Skeletal muscle satellite cell (primary cell): ENCODE measurements at regions not wholly inside any gene's neighbourhood (a gene's known extent, or its start where the extent isn't known, plus 50 kb on each side); places are given as distances from the start of the nearest gene placed in this dataset.

Experiments used
- H3K27me3 ChIP-seq: 2 replicates; pipeline ENCODE4 v1.7.0; 2013; ENCODE audit warnings: low read length; ENCODE audit not compliant: control insufficient read depth, insufficient read depth
- H3K36me3 ChIP-seq: 2 replicates; pipeline ENCODE4 v1.7.0; 2013; ENCODE audit warnings: mild to moderate bottlenecking, control low read depth, low read length; ENCODE audit not compliant: insufficient read depth
- H3K4me1 ChIP-seq: 2 replicates; pipeline ENCODE4 v1.7.0; 2013; ENCODE audit warnings: low read length; ENCODE audit not compliant: control insufficient read depth, insufficient read depth
- H3K4me2 ChIP-seq: 2 replicates; pipeline ENCODE4 v1.7.0; 2013; ENCODE audit warnings: mild to moderate bottlenecking, low read length
- H3K4me3 ChIP-seq: 2 replicates; pipeline ENCODE4 v1.7.0; 2013; ENCODE audit warnings: low read length
- H3K9ac ChIP-seq: 2 replicates; pipeline ENCODE4 v1.7.0; 2013; ENCODE audit warnings: mild to moderate bottlenecking, low read depth, low read length, moderate library complexity
- H3K9me3 ChIP-seq: replicated peaks from 2 replicates; pipeline ENCODE4 v1.7.0; 2013; ENCODE audit warnings: mild to moderate bottlenecking, control low read depth, low read length

GRCh38 chr3:174681784-174682183 lies 177.3 kb upstream of the NAALADL2 start:
- H3K9me3 ChIP-seq: no peaks in the 10 kb centered on the region
- H3K4me1 ChIP-seq: no peaks in the 10 kb centered on the region
- H3K36me3 ChIP-seq: no peaks in the 10 kb centered on the region
- no peak overlapping the region for H3K4me3 ChIP-seq
- no peak overlapping the region for H3K9ac ChIP-seq
- H3K27me3 ChIP-seq: no peaks in the 10 kb centered on the region
- no peak overlapping the region for H3K4me2 ChIP-seq

- no peak overlapping the region for H3K9ac ChIP-seq
Observed at GRCh38 chr3:174685796-174686195, 173.3 kb upstream of the NAALADL2 start.

GRCh38 chr3:174697310-174697709 lies 161.8 kb upstream of the NAALADL2 start:
- Histone ChIP-seq H3K9me3 (no peaks in the 10 kb centered on the region), H3K4me3 (no peak overlapping the region), H3K36me3 (no peaks in the 10 kb centered on the region), H3K4me1 (no peaks in the 10 kb centered on the region), H3K27me3 (no peaks in the 10 kb centered on the region), H3K9ac (no peak overlapping the region), H3K4me2 (no peak overlapping the region)

More at GRCh38 chr3:174685796-174686195, 173.3 kb upstream of the NAALADL2 start:
- H3K4me2 ChIP-seq: no peak overlapping the region
- H3K9me3 ChIP-seq: no peaks in the 10 kb centered on the region
- no peak overlapping the region for H3K4me3 ChIP-seq
- no peaks in the 10 kb centered on the region for H3K36me3 ChIP-seq
- no peaks in the 10 kb centered on the region for H3K4me1 ChIP-seq
- H3K27me3 ChIP-seq: no peaks in the 10 kb centered on the region

- Histone ChIP-seq H3K4me1 (no peaks in the 10 kb centered on the region), H3K9ac (no peak overlapping the region), H3K4me2 (no peak overlapping the region), H3K4me3 (no peak overlapping the region), H3K36me3 (no peaks in the 10 kb centered on the region), H3K27me3 (no peaks in the 10 kb centered on the region), H3K9me3 (no peaks in the 10 kb centered on the region)
Observed at GRCh38 chr3:174700736-174701135, 158.4 kb upstream of the NAALADL2 start.

- no peaks in the 10 kb centered on the region for H3K4me1 ChIP-seq
- no peaks in the 10 kb centered on the region for H3K36me3 ChIP-seq
- H3K9ac ChIP-seq: no peak overlapping the region
- no peaks in the 10 kb centered on the region for H3K9me3 ChIP-seq
- no peak overlapping the region for H3K4me2 ChIP-seq
- H3K4me3 ChIP-seq: no peak overlapping the region
- no peaks in the 10 kb centered on the region for H3K27me3 ChIP-seq
Observed at GRCh38 chr3:174710612-174711011, 148.5 kb upstream of the NAALADL2 start.

- H3K36me3 ChIP-seq: no peaks in the 10 kb centered on the region
- no peak overlapping the region for H3K9ac ChIP-seq
- H3K9me3 ChIP-seq: no peaks in the 10 kb centered on the region
- H3K27me3 ChIP-seq: no peaks in the 10 kb centered on the region
- H3K4me2 ChIP-seq: no peak overlapping the region
- no peaks in the 10 kb centered on the region for H3K4me1 ChIP-seq
- no peak overlapping the region for H3K4me3 ChIP-seq
Observed at GRCh38 chr3:174715386-174715785, 143.7 kb upstream of the NAALADL2 start.

GRCh38 chr3:174716956-174717505 lies 142.1 kb upstream of the NAALADL2 start:
- H3K4me3 ChIP-seq: no peak overlapping the region
- H3K36me3 ChIP-seq: no peaks in the 10 kb centered on the region
- H3K27me3 ChIP-seq: no peaks in the 10 kb centered on the region
- H3K9me3 ChIP-seq: no peaks in the 10 kb centered on the region
- no peaks in the 10 kb centered on the region for H3K4me1 ChIP-seq
- H3K9ac ChIP-seq: no peak overlapping the region
- no peak overlapping the region for H3K4me2 ChIP-seq

GRCh38 chr3:174720717-174721116 lies 138.4 kb upstream of the NAALADL2 start:
- H3K36me3 ChIP-seq: no peaks in the 10 kb centered on the region

GRCh38 chr3:174725303-174725702 lies 133.8 kb upstream of the NAALADL2 start:
- no peaks in the 10 kb centered on the region for H3K9me3 ChIP-seq
- no peaks in the 10 kb centered on the region for H3K36me3 ChIP-seq
- no peak overlapping the region for H3K4me3 ChIP-seq
- no peaks in the 10 kb centered on the region for H3K27me3 ChIP-seq
- no peaks in the 10 kb centered on the region for H3K4me1 ChIP-seq
- no peak overlapping the region for H3K9ac ChIP-seq
- no peak overlapping the region for H3K4me2 ChIP-seq

More at GRCh38 chr3:174720717-174721116, 138.4 kb upstream of the NAALADL2 start:
- Histone ChIP-seq H3K27me3 (no peaks in the 10 kb centered on the region), H3K4me3 (no peak overlapping the region), H3K9me3 (no peaks in the 10 kb centered on the region), H3K9ac (no peak overlapping the region), H3K4me1 (no peaks in the 10 kb centered on the region), H3K4me2 (no peak overlapping the region)

- no peaks in the 10 kb centered on the region for H3K4me1 ChIP-seq
Observed at GRCh38 chr3:174737966-174738365, 121.2 kb upstream of the NAALADL2 start.

GRCh38 chr3:174749143-174749542 lies 110.0 kb upstream of the NAALADL2 start:
- H3K27me3 ChIP-seq: no peaks in the 10 kb centered on the region
- no peaks in the 10 kb centered on the region for H3K9me3 ChIP-seq
- H3K4me1 ChIP-seq: no peaks in the 10 kb centered on the region
- H3K36me3 ChIP-seq: no peaks in the 10 kb centered on the region
- no peak overlapping the region for H3K9ac ChIP-seq
- no peak overlapping the region for H3K4me2 ChIP-seq
- no peak overlapping the region for H3K4me3 ChIP-seq

More at GRCh38 chr3:174737966-174738365, 121.2 kb upstream of the NAALADL2 start:
- no peaks in the 10 kb centered on the region for H3K9me3 ChIP-seq
- H3K4me2 ChIP-seq: no peak overlapping the region
- no peaks in the 10 kb centered on the region for H3K27me3 ChIP-seq
- no peak overlapping the region for H3K9ac ChIP-seq
- no peak overlapping the region for H3K4me3 ChIP-seq
- no peaks in the 10 kb centered on the region for H3K36me3 ChIP-seq
